M059J (cell line): ENCODE measurements at regions not wholly inside any gene's neighbourhood (a gene's known extent, or its start where the extent isn't known, plus 50 kb on each side); places are given as distances from the start of the nearest gene placed in this dataset.

Source experiments
- DNase-seq: peaks from one replicate; pipeline ENCODE4 v3.0.0-alpha.2; 2012; ENCODE audit warnings: low read depth

DNA sequence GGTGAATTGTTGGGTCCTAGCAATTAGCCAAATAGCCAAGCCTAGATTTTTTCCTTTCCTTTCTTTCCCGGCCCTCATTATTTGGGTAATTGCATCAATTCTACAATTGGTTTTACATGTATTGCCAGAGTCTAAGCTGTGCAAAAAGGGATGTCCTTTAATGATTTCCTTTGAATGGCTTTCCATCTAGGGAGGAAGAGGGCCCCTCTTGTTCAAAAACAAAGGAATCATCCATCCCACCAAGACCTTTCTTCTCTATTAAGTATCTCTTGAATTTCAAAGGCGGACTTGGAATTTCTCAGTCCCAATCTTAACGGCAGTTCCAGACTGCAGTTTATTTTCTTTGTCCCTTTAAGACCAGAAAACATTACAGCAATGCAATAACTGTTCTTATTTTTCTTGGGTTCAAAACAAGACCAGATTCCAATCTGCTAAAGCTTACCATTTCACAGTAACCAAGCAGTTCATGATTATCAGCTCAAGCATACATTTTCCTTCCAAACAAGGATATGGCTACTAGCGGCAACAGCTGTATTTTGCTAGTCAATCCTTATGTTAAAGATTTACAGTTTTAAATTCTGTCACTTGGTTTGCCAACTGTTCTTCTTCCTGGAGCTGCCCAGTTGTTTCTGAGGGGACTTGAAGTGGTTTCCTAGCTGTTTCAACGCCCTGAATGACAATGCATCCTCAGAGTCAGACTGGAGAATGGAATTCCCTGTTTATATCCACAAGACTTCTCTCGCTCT lies 91.4 kb upstream of the LRIG1 start:
- DNase-seq = no peak

DNA sequence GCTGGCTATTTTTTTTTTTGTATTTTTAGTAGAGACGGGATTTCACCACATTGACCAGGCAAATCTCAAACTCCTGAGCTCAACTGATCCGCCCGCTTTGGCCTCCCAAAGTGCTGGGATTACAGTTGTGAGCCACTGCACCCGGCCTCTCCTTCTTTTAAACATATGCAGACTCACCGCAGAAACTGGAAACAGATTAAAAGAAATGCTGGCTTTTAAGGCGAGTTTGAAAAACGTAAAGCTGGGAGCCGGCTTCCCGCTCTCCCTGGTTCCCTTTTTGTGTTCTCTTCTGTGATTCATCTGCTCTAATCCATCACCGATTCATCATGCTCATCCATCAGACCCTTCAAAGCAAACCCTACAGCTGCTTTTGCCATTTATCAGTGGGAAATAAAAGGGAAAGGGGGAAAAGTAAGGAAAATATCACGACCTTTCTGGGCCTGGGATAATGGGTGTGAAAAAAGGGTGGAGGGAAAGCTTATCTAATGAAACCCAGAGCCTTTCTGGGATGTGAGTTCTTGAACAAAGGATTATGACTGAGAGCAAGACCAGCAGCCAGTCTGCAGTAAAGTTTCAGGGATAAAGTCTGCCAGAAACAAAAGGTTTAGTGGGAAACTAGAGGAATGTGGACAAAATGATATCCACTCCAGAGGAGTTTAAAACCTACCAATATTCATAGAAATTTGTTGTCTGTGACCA lies 92.3 kb upstream of the LRIG1 start:
- DNase-seq = no peak

DNA sequence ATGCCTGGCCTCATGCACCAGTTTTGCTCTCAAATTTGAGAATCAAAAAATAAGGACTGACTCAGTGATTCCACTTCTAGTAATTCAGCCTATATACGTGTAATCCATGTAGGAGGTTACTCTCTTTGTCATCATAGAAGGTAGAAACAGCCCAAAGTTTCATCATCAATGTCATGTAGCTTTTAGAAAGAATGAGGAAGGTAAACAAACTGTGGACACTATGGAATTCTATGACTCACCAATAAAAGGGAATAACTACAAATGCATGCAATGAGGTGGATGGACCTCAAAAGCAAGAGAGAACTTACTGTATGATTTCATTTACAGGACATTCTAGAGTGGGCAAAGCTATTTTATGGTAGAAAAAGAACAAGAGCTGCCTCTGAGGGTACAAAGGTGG lies 93.2 kb upstream of the LRIG1 start:
- peak; percentile 77 for DNase-seq

DNA sequence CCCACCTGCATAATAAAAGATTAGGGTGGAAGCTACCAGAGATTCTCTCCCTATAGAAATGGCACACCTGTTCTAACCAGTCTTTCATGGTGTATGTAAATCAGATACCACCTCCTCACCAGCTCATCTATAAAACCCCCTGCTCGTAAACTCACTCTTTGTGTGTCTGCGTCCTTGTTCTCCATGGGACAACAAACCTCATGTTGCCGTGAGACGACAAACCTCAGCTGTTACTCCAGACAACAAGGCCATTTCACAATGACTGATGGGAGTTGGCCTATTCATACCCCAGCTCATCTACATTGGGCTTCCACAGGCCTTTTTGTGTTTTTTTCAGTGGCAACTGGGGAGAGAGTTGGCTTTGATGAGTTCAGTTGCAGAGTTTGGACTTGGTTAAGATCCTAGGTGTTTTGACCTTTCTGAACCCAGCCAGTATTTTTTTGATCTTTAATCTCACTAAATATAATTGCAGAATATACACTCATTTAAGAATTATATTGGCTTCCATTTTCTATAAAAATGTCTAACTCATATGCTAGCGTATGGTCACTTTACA lies 96.6 kb upstream of the LRIG1 start:
- no peak for DNase-seq

DNA sequence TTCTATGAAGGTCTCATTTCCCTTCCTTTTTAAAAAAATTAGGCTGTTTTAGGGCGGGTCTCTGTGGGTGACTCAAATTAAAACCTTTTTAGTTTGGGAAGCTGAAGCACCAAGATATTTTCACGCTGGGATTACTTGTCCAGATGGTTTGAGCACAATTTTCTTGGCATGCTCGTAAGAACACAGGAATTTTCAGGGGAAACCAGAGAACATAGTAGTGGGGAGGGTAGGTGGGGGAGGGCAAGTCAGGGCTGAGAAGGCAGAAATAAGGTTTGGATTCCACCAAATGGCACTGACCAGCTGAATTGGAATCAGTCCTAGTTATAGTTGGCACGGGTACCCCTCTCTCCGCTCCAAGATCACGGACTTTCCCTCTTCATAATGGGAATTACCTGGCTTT lies 97.3 kb upstream of the LRIG1 start:
- DNase-seq = peak; percentile 16

DNA sequence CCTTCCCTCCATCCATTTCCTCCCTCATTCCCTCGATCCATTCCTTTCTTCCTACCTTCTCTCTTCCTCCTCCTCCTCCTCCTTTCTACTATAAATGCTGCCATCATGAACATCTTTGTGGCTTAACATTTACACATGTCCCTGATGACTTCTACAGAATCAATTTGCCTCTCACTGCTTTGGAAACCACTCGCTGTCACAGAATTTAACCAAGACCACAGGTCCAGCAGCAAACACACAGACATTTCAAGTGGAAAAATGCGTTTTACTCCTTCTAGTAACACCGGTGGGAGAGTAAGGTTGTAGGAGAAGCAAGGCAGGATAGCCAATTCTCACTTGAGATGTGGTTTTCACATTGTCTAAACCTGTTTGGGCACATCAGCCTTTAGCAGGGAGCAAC lies 101.4 kb upstream of the LRIG1 start:
- DNase-seq = no peak

DNA sequence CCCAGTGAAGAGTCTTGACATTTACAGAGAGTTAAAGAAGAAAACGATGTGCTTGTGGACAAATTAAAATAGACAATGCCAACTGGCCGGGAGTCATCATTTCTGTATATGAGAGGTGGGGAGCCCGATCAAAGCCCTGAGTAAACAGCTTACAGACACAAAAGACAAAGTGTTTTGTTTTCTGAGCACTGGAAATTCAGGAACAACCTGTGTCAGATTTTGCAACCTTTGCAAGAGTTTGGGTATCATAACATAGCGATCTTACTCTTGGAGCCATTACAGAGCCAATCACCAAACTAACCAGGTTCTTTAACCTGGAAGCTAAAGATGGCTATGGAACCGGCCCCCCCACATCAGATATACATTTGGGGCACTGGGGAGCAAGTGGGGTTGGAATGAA lies 101.9 kb upstream of the LRIG1 start:
- no peak for DNase-seq

DNA sequence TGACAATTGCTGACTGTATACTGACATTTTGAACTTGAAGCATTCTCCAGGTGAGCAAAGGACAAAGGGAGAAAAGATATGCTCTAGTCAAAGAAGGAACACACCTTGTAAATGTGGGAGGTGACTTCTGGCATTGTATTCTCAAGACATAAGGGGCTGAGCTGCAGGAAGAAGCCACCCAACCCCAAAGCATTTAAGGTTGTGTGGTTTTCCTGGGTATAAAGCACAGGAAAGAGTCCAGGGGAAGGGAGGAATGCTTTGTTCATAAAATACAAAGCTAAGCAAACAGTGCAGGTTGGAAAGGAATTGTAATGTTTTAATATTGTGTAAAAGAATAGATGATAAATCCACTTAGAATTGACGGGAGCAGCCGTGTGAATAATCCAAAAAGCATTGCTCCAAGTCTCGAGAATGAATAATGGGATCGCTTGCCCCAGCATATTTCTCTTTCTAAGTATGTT lies 102.4 kb upstream of the LRIG1 start:
- DNase-seq = peak; percentile 9

DNA sequence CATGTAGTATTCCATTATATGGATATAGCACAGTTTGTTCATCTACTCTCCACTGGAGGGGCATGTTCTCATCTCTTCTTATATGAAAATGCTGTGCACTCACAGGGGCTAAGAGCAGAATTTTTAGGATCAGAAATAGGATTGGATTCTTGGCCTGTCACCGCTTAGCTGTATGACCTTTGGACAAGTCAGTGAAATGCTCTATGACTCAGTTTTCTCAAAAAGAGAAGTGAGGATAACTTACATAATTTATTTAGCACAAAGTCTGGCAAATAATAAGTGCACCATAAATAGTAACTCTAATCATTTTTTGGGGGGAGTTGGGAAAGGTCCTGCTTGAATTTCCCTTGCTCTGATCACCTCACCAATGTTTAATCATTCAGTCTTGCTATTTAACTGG lies 103.7 kb upstream of the LRIG1 start:
- no peak for DNase-seq

DNA sequence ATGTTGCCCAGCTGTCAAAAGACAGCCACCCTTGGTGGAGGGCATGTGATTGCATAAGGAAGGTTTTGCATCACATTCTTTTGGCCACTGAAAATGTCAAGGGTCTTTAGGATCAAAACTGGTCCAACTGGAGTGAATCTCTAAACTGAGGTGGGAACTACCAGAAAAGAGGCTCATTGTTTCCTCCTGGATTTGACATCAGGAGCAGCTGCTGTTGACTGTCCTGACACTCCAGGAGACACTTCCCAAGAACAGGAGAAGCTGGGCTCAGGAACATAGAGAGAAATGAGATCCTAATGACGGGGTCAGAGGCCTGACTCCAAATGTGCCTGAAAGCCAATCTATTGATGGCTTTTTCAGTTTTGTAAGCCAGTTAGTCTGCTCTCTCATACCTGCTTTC lies 105.3 kb upstream of the LRIG1 start:
- DNase-seq = no peak

DNA sequence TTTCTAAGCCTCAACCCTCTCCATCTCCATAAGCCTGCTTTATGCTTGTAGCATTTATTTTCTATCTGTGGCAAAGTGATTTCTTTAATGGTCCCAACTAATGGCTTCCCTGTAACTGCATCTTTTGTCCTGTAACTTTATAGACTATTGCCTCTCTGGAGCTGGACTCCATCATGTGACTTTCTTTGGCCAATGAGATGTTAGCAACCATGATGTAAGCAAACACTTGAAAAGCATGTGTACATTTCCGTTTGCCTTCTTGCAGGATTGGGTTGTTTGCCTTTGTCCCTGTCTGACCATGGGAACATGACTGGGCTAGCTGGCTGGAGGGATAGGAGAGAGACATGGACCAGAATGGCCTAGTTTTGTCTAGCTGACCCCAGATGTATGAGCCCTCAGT lies 106.0 kb upstream of the LRIG1 start:
- no peak for DNase-seq

DNA sequence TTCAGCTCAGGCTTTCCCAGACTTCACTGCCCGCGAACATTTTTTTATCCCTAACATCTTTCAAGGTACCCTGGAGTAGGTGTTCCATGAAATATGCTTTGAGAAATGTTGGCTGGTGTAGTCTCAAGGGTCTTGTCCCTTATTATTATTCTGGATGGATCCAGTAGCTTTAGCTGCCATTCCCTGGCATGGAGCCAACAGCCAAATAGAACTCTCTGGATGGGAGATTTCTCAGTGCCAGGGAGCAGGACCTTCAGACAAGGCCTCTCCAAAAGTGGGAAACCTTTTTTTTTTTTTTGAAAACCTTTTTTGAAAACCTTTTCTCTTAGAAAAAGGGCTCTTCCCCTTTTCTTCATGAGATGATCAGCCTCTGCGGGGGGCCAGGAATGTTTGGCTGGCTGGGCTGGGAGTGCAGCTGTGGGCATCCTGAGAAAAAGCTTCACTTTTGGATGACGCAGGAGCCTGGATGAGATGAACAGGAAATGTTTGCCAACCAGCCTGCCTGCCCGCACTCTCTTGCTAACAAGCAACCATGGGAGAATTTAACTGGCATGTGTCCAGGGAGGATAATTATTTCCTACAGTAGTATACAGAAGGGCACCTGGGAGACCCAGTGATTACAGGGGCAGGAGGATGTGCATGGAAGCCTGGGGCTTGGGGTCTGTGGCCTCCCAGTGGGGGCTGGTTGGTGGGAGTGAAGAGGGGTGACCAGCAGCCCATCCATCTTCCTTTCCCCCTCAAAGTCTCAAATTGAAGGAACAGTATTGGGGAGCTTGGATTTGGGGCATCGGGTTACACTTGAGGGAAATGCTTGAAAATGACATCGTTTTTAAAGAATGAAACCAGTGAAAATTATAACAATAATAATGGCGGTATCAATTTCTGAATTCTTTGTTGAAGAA lies 109.1 kb upstream of the LRIG1 start:
- peak; percentile 82 for DNase-seq

DNA sequence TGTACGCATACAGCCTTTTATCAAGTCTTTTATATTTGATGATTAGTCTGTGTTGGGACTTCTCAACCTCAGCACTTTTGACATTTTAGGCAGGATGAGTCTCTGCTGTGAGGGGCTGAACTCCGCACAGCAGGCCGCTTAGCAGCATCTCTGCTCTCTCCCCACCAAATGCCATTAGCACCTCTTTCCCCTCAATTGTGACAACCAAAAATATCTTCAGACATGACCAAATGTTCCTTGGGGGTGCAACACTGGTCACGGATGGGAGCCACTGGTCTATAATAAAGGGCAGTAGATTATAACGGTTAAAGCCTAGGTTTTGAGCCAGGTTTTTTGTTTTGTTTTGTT lies 109.7 kb upstream of the LRIG1 start:
- DNase-seq = no peak

DNA sequence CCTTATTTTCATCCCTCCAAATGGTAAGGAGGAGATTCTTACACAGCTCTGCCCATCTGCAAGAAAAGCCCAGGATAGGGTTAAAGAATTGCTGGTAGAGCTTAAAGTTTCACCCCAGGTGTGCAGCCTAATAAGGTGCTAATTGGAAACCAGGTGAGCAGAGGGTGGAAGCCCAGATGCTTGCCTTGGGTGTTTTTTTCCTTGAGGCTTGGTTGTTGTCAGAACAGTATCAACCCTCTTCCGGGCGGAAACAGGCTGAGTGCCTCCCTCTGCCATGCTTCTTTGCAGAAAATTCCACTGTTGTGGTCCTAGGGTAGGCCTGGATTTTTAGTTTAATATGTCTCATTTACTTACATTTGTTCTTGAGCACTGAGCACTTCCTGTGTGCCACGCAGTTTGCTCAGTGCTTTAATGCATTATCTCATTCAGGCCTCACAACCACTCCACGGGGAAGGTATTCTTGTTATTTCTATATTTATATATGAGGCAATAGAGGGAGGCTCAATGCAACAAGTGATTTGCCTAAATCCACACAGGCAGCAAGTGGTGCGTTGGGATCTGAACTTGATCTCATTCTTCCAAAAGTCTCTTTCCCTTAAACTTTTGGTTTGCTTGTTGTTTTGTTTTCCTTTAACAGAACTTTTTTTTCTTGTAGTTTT lies 115.0 kb upstream of the LRIG1 start:
- DNase-seq = no peak

DNA sequence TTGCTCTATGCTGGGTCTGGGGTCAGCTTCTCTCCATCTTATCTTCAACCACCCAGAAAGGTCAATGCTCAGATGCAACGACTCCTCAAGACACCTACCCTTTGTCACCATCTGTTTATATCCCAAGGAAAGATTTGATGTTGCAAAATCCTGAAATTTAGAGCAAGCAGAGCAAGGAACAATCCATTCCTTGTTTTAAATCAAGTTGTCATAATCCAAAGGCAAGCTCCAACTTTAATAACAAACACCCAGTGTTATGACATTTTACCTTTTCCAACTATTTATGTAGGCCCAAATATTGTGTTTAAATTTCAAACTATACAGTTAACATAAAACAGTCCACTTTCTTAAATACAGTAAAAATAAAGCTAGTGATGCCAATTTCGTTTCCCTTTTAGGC lies 116.5 kb upstream of the LRIG1 start:
- DNase-seq = no peak

DNA sequence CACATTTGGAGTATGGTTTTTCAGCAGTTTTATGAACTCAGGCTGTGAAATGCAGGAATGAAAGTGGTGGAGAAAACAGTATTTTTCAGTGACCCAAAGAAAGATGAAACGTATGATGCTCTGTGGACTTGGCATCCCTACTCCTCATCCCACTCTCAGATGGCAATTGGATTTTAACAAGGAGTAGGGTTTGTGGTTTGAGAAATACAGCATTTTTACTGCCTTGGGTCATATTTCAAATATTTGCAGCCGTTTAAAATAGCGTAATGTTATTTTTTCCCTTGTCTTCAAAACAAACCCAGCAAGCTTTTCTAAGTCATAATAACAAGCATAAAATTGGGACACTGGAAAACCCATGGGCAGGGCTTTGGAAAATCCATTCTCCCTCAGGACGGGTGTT lies 117.2 kb upstream of the LRIG1 start:
- peak; percentile 13 for DNase-seq

DNA sequence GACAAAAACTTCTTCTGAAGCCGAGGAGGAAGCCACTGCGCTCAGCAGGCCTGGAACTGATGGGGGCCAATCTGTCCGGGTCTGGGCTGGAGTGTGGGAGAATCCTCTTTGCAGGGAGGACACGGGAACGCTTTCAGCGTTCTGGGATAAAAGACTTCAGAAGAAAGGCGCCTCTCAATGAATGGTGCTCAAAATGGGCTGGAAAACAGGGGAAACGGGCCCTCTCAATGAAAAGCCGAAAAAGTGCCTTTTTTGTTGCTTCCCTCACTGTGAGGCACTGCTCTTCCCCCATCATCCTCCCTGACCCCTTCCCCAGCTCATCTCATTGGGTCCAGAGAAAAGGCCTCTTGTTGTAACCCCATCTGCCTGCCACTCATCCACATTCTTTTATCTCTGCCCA lies 119.5 kb upstream of the LRIG1 start:
- DNase-seq = no peak

DNA sequence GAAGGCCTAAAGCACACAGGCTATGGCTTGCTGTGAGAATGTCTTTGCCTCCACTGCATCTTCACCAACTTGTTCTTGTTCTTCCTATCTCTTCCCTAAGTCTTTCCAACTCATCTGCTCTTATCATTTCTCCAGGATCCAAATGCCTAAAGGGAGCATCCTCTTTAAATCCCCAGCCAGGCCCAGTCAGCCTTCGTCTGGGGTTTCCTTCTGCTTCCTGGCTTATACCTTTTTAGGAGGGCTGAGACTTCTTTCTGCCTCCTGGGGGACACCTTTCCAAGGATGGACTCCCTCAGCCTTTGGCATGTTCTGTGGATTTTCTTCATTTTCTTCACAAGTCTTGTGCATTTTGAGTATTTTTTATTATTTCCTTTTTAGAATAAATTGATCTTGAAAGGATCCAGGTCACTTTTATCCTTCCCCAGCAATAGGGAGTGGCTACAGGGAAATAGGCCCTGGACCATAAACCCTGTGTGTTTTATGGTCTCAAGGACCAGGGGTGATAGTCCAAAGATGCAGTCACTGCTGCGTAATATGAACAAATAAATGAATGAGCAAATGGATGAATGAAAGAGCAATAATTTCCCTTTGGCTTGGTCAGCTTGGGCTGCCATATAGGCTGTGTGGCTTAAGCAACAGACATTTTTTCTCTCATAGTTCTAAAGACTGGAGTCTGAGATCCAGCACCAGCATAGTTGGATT lies 122.1 kb upstream of the LRIG1 start:
- no peak for DNase-seq

DNA sequence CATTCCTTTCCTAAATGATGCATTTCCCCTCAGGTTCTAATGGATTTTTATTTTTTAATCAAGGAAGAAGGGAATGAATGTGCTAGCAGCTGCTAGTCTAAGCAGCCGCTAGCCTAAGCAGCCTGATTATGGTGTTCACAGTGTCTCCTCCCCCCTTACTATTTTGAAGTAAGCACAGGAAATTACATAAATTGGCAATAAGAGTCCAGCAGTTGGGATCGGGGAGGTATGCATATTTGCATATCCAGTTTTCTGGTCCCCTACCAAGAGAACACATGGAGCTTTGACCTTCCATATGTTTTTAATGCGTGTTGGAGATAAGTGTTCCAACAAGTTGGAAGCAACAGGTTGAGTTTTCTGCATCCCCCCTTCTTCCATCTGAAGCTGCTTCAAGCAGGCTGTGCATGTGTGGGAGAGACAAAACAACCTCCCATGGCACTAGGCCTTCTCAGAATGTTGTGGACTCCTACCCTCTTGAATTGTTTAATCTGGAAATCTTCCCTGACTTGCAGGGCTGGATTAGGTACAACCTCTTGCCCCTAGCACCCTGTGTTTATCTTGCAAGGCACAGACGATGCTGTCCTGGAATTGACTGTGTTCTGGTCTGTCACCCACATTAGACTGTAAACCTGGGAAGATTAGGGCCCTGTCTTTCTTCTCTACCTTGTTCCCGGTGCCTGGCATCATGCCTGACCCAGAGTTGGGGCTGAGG lies 124.8 kb upstream of the LRIG1 start:
- DNase-seq = no peak

DNA sequence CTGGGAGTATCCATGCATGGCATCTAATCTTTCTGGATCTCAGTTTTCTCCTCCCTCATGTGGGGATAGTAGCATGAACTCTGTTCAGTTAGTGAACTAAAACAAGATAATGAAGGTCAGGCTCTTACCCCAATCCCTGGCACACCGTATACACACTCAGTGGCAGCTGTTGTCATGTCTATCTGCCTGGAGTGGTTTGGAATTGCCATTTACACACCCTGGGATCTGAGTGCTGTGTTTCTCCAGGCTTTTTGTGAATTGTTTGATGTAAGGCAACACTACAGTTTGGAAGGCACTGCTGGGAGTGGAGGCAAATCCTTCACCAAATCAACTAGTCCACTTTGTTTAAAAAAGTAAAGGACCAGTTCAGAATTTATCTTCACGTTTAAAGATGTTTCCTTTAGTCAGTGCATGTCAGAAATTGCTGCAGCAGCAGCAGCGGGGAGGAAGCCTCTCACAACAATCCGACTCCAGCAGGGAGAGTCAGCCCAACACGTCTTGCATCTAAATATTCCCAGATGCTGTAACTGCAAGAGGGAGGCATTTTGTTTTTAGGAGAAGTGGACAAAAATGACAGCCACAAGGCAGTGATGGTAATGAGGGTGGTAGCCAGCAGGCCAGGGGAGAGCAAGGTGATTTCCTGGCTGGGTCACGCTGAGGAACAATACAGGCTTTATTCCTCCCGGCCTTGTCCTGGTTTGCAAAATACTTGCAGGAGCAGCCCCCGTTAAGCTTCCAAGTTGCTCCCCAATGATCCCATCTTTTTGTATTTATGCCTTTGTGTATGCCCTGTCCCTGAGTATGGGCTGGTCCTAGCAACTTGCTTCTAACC lies 128.5 kb upstream of the LRIG1 start:
- no peak for DNase-seq
